ENCODE measurements at regions not wholly inside any gene's neighbourhood (a gene's known extent, or its start where the extent isn't known, plus 50 kb on each side); places are given as distances from the start of the nearest gene placed in this dataset.

GRCh38 chr17:56648321-56648720 is 54.8 kb downstream of the NOG start:
- no peak for DNase-seq

GRCh38 chr17:56648806-56649205 is 55.3 kb downstream of the NOG start:
- DNase-seq: no peak

- no peak for DNase-seq
Measured at GRCh38 chr17:56652628-56653027, 59.1 kb downstream of the NOG start.

GRCh38 chr17:56653877-56654276 is 60.4 kb downstream of the NOG start:
- DNase-seq: no peak

- DNase-seq: no peak
Measured at GRCh38 chr17:56656701-56657327, 63.3 kb downstream of the NOG start.

GRCh38 chr17:56658648-56659047 is 65.1 kb downstream of the NOG start:
- no peak for DNase-seq

GRCh38 chr17:56659622-56660021 is 66.1 kb downstream of the NOG start:
- no peak for DNase-seq

GRCh38 chr17:56661906-56662305 is 68.4 kb downstream of the NOG start:
- no peak for DNase-seq

- DNase-seq: no peak
Measured at GRCh38 chr17:56665864-56666263, 72.4 kb downstream of the NOG start.

GRCh38 chr17:56667925-56668458 is 74.5 kb downstream of the NOG start:
- DNase-seq: no peak

- no peak for DNase-seq
Measured at GRCh38 chr17:56672195-56672594, 78.7 kb downstream of the NOG start.

GRCh38 chr17:56674401-56674925 is 81.0 kb downstream of the NOG start:
- DNase-seq: no peak

- DNase-seq: no peak
Measured at GRCh38 chr17:56675876-56676660, 82.6 kb downstream of the NOG start.

GRCh38 chr17:56676810-56677209 is 83.3 kb downstream of the NOG start:
- DNase-seq: no peak

GRCh38 chr17:56678249-56679114 is 85.0 kb downstream of the NOG start:
- DNase-seq: peak; percentile 78

- DNase-seq: peak; percentile 79
Measured at GRCh38 chr17:56679115-56679776, 85.7 kb downstream of the NOG start.

GRCh38 chr17:56679777-56680422 is 86.4 kb downstream of the NOG start:
- DNase-seq: no peak

GRCh38 chr17:56680676-56681075 is 87.2 kb downstream of the NOG start:
- no peak for DNase-seq

GRCh38 chr17:56681561-56682266 is 88.2 kb downstream of the NOG start:
- DNase-seq: no peak

GRCh38 chr17:56688151-56688550 is 94.7 kb downstream of the NOG start:
- no peak for DNase-seq

Measured in retina (tissue), 1 donor.